GM12873 (cell line): ENCODE measurements at regions not wholly inside any gene's neighbourhood (a gene's known extent, or its start where the extent isn't known, plus 50 kb on each side); places are given as distances from the start of the nearest gene placed in this dataset.

Experiments used
- CTCF ChIP-seq: IDR thresholded peaks from 2 replicates; pipeline ENCODE4 v1.5.1; 2012; ENCODE audit warnings: low read depth, mild to moderate bottlenecking, moderate library complexity, low read length, control low read depth; ENCODE audit not compliant: insufficient read depth; ENCODE audit errors: missing control alignments

GRCh38 chr2:120935339-120936313 lies 200.0 kb downstream of the GLI2 start:
- TF ChIP-seq CTCF: no peak

DNA sequence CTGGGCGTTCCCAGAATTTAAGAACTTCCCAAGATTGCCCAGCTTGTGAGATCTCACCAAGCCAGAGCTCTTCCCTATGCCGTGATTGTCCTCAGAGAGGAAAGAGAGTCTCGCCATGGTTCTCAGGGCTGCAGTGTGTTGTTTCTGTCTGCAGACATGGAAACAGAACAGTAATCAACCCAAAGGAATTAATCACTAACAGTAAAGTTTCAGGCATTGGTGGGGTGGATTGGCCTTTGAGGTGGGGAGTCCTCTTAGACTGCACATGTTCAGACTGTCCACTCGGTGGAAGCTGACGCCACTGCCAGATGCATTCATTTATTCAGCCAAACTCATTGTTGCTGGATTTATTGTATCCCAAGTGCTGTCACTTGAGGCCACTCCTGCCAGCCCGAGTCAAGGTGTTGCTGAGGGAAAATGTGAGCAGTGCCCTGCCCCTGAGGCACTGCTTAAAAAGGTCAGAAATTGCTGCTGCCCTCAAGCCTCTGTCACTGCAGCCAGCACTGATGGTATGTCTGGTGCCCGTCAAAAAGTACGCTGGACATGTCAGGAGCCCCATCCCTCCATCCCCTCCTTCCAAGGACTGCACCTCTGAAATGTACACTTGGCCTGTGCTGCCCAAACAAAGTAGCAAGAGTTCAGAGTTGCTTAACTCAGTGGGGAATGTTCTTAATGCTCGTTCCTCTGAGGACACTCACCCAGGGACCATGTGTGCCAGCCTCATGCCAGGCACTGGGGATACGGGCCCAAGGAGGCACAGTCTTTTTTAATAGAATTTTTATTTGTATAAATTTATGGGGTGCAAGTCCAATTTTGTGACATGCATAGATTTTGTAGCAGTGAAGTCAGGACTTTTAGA lies 201.0 kb downstream of the GLI2 start:
- TF ChIP-seq CTCF: no peak

- TF ChIP-seq CTCF: no peak
These were observed 202.0 kb downstream of the GLI2 start for GRCh38 chr2:120937686-120938044.

GRCh38 chr2:120938045-120938771 lies 202.5 kb downstream of the GLI2 start:
- TF ChIP-seq CTCF: no peak

GRCh38 chr2:120939595-120940318 lies 204.1 kb downstream of the GLI2 start:
- TF ChIP-seq CTCF: no peak

- TF ChIP-seq CTCF: no peak
These were observed 204.6 kb downstream of the GLI2 start for GRCh38 chr2:120940319-120940696.
